Smooth muscle cell of the brain vasculature (primary cell): ENCODE measurements at regions not wholly inside any gene's neighbourhood (a gene's known extent, or its start where the extent isn't known, plus 50 kb on each side); places are given as distances from the start of the nearest gene placed in this dataset.
A peak's percentile ranks its signal among the peaks of the same experiment; 100 is the strongest.
"Not testable (repeated sequence)": the region's sequence is repeated elsewhere in the genome, so short reads cannot be mapped to it uniquely, and the experiment has no call there.

ENCODE experiments used
- DNase-seq: peaks from one replicate; pipeline ENCODE4 v3.0.0-alpha.2; 2012; ENCODE audit warnings: low read depth, low spot score

DNA sequence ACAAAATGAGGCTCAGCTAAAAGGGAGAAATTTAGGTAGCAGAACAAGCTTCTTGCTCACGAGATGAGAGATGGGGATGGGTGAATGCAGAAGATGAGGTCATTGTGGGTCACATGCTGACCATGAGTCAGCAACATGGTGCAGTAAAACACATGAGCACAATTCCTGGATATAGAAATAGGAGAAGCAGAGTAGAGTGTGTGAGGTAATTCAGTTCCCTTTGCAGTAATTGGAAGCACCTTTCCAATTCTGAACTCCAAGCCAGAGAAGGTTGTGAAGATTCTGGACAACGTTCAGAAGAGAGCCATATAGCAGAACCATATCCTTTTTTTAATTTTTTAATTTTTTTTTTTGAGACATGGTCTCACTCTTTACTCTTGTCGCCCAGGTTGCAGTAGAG, 62.0 kb upstream of the LMNTD1 start:
- DNase-seq = peak; percentile 44

DNA sequence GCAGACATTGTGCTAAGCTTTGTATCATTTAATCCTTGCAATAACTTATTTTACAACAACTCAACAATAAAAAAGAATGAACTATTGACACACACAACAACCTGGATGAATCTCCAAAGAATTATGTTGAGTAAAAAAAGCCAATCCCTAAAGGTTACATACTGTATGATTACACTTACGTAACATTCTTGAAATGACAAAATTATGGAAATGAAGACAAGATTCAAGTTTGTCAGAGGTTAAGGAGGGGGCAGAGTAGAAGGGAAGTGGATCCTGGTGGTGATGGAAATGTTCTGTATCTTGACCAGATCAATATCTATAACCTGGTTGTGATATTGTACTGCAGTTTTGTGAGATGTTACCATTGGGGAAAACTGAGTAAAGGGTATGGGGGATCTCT, 63.2 kb upstream of the LMNTD1 start:
- no peak for DNase-seq

DNA sequence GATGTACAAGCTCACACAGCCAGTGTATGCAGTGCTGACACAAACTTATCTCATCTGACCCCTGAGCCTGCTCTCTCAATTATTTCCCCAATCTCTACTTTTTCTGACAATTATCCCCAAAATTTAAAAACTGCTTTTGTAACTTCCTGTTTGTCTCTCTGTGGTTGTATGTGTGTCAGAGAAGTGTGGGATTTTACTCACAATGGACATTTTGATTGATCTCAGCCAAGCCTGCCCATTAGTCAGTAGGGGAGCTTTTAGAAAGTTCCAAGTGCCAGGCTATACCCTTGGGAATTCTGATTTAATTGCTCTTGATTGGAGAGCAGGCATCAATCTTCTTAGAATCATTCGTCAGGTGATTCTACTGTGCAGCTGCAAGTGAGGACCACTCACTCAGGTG, 64.9 kb upstream of the LMNTD1 start:
- no peak for DNase-seq

DNA sequence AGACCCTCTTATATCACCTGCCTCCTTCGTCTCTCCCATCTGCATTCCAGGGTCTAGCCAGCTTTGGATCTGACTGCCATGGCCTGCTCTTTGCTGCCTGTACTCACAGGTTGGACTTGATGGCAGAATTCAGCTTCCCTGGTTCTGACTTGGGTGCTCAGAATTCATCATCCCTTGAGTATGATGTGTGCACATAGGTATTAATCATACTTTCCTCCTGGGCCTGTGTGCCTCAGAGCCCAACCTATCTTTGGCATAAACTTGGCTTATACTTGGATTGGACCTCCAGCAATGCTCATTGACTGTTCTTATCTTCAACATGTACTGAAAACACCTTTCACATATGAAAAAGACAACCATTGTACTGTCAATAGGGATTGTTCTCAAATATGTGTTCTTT, 70.7 kb upstream of the LMNTD1 start:
- no peak for DNase-seq

DNA sequence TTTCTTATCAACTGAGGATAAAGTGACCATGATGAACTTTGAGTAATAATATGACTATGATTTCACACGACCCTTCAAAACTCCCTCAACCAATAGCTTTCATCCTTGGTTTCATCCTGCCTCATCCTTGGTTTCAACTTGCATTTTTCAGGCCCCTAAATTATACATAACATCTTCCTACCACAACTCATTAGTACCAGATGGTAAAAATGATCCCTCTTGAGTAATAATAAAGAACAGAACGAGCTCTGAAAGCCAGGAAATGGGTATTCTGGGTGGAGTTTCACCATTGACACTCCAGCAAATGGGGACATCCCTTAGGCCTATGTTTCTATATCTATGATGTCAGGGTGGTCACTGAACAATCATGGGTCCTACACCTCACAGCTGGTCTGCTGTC, 72.1 kb upstream of the LMNTD1 start:
- no peak for DNase-seq

DNA sequence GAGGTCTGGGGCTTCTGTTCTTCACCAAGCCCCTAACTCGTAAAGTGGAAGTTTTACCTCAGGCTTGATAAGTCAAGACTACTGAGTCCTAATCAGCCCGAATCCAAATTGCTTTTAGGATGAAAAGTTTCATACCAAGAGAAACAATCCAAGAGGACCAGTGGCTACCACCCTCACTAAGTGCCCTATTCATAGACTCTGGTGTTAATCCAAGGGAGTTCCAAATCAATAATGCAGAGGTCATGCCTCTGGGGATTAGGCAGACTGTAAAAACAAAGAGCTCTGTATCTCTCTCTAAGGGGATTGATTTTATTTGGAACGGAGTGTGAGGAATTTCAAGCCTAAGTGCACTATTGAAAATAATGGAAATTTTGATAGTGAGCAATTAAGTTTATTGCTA, 76.3 kb upstream of the LMNTD1 start:
- no peak for DNase-seq

DNA sequence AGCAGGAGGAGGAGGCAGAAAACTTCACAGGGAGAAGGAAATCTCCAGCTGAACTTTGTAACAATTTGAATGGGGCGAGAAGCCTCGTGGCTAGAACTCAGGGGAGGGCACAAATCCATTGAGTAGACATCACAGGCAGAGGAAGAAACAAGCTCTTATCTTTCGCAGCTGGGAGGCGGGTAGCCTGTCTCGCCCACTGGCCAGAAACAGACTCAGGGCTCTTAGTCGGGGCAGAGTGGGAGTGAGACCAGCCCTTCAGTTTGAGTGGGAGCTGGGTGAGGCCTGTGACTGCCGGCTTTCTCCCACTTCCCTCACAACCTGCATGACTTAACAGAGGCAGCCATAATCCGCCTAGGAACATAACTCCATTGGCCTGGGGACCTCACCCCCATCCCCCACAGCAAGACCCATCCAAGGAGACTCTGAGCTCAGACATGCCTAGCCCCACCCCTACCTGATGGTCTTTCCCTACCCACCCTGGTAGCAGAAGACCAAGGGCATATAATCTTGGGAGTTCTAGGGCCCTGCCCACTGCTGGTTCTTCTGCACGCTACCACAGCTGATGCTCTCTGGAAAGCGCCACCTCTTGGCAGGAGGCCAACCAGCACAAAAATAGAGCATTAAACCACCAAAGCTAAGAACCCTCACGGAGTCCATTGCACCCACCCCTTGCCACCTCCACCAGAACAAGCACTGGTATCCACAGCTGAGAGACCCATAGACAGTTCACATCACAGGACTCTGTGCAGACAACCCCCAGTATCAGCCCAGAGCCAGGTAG, 77.8 kb upstream of the LMNTD1 start:
- not testable (repeated sequence) for DNase-seq

DNA sequence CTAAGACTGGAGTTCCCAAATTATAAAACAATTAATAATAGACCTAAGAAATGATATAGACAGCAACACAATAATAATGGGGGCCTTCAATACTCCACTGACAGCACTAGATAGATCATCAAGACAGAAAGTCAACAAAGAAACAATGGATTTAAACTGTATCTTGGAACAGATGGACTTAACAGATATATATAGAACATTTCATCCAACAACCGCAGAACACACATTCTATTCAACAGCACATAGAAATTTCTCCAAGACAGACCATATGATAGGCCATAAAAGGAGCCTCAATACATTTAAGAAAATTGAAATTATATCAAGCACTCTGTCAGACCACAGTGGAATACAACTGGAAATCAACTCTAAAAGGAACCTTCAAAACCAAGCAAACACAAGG, 80.1 kb upstream of the LMNTD1 start:
- not testable (repeated sequence) for DNase-seq

DNA sequence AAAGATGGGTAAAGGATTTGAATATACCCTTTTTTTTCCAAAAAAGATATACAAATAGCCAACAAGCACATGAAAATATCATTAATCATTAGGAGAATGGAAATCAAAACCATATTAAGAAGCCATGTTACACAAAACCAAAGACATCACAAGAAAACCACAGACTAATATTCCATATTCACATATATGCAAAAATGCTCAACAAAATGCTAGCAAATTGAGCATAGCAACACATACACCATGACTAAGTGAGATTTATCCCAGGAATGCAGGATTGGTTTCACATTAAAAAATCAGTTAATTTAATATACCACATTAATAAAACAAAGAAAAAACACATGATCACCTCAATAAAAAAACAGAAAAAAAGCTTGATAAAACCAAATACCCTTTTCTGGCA, 84.7 kb upstream of the LMNTD1 start:
- no peak for DNase-seq

DNA sequence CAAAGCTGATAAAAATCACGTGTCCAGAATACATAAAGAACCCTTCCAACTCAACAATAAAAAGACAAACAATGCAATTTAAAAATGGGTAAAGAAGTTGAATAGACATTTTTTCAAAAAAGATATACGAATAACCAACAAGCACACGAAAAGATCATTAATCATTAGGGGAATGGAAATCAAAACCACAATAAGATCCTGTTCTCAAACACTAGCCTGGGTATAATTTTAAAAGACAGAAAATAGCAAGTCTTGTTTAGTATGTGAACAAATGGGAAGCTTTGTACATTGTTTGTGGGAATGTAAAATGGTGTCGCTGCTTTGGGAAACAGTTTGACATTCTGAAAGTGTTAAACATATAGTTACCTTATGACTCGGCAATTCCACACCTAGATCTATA, 86.3 kb upstream of the LMNTD1 start:
- DNase-seq = no peak

DNA sequence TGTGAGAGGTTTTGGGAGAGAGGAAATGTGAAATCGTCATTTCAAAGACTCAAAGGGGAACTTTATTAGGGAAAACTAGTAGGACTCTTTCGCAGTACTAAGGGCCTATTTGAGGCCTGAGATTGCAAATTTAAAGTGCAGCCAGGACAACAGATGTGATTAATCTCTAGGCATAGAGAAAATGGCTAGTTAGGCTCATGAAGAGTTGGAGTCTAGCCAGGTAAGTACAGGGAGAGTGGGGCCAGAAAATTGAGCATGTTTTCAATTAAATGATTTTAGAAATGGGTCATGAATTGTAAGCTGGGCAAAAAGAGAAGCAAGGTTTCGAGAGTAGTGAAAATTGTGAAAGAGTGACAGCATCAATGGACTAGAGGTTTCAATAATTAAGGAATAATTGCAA, 91.9 kb upstream of the LMNTD1 start:
- no peak for DNase-seq

DNA sequence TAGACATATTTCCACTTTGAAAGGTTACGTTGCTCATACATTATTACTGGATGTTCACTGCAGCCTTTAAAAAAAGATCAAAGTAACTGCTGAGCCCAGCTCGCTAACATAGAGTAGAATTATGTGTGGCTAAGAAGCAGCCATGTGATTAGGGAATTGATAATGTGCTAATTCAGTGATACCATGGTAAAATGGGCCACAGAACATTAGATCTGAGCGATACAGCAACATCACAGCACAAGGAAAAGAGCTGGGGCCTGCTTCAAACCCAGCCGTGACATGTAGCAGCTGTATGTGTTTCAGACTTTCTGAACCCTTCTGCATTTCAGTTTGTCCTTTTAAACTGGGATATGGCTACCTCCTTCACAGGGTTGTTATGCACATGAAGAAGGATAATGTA, 92.3 kb upstream of the LMNTD1 start:
- no peak for DNase-seq

DNA sequence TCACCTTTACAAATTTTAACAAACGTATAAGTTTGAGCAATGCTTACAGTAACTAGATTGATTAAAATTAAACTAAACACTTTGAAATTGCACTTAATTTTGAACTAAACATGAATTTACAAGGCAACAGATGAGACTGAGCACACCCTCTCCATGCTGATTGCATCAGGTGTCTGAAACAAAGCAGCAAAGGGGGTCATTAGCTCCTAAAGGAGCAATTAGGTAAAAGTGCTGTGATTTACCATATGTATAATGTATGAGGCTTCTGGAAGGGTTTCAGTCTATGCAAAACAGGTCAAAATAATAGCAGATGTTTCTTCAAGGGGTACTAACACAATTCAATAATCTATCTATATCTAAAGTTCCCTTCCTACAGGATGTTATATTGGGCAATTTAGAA, 98.8 kb upstream of the LMNTD1 start:
- no peak for DNase-seq

DNA sequence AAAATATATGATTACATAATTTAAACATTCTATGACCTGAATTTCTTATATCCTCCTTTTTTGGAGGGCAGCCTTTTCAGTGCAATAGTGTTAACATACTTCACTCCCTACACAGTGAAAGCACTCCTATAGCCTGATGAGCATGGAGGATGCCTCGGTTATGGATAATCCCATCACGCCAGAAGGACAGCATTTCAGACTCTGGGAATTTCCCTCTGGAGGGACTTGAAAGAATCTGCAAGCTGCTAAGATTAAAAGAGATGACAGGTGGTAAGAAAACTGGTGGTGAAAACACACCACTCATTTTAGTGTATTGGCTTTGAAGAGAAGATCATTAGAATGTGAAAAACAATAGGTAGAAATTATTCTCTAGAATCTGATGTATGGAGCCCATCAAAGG, 99.3 kb upstream of the LMNTD1 start:
- DNase-seq = no peak

DNA sequence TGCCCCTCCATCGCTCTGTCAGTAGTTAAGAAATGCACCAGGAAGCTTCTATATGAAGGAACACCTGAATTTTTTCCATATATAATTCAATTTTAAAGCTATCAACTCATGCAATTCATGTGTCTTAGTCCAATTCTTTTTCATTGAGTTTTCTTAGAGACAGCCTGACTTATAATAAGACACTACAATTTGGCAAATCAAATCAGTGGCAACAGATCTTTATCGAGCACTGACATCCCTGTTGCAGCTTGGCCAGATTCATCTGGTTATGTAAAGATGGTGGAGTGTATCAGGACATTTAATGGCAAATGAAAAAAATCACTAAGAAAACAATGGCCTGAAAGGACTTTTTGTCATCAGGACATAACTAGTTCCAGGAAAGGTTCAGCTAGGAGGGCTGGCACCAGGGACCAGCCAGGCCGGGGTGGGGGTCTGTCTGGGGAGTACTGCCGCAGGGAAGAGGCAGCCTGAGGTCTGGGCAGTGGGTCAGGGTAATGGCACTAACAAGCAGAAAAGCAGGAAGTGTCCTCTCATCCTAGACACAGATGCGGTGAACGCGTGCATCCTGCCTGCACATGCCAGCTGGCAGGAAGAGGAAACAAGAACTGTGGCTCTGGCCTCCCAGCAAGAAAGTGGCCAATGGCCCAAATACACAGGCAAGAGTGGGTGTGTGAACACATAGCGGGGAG, 100.5 kb upstream of the LMNTD1 start:
- DNase-seq = no peak

DNA sequence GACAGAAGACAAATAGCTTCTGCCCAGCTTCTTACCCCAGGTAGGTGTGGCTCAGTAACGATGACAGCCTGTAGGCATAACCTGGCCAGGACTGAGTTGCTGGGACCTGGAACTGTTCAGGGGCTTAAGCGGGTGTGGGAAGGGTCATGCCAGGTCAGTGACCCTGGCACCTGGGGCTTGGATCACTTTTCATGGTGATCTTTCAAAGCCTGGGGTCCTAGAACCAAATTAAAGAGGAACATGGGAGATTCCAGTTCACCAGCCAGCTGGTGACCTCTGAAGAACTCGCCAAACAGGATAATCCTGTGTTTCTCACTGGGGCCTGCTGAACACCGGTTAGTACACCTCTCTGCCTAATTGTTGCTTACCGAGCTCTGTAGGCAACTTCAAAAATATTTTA, 102.6 kb upstream of the LMNTD1 start:
- no peak for DNase-seq

DNA sequence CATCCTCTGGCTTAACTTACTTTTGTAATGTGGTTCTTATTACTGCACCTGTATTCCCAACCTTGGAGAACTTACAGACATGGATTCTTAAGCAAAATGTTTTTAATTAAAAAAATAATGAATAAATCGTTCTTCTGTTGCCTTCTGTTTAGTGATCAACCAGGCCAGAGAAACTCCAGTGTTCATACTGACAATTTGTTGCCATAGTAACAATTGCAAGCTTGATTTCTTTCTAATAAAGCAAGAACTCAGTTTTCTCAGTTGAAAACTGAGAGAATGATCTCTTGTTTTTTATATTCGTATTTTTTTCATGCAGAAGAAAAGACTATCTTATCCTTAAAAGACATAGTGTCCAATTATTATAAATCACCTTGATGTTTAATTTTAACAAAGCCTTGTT, 106.5 kb upstream of the LMNTD1 start:
- DNase-seq = no peak

DNA sequence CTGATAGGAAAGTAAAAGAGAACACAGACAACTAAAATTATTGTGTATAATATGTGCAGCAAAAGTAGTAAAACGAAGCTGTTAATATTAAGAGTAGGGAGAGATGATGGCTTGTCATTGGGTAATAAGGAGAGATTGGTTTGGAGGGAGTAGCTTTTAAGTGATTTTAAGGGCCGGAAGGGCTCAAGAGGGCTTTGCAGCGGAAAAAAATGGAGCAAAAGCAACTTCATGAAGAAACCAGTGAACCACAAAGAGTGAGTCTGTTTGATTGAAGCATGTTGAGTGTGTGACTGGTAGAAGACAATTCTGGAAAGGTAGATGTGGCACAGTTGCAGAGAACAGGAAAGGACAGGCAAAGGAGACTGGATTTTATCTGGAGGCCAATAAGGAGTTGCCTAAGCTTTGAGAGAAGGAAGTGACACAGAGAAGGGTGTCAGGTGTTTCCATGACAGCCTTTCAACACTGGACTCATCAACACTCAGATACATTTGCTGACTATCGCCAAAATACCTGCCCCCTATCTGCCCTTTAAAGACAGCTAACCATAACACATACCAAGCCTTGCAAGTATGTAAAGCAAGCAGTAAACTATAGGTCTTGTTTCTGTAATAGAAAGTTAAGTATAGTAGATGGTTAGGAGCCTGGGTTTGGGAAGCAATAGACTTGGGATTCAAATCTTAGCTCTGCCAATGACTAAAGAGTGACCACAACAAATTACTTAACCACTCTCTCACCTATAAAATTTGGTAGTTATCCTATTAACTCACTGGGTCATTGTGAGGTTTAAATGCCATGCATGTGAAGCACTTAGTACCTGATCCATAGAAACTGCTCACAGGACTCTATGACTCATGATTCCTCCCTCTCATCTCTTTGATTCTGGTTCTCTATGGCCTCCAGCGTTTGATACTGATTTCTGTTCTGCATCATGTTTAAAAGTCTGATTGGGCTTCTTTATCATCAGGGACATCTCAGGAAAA, 117.3 kb upstream of the LMNTD1 start:
- DNase-seq = no peak

DNA sequence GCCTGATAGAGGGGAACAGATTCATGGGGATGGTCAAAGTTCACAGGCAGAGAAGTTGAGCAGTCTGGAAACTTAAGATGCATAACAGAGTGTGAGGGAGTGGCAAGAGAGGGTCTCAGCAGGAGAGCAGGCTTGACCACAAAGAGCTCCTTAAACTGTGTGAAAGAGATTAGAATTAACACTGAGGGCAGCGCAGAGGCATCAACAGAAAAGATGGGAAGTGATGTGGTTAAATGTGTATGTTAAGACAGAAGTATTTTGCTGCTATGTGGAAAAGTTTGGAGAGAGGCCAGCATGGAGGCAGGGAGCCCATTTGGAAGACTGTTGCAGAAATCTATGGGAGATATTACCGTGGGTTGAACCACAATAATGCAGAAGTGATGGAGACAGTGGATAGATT, 122.7 kb upstream of the LMNTD1 start:
- DNase-seq = no peak

DNA sequence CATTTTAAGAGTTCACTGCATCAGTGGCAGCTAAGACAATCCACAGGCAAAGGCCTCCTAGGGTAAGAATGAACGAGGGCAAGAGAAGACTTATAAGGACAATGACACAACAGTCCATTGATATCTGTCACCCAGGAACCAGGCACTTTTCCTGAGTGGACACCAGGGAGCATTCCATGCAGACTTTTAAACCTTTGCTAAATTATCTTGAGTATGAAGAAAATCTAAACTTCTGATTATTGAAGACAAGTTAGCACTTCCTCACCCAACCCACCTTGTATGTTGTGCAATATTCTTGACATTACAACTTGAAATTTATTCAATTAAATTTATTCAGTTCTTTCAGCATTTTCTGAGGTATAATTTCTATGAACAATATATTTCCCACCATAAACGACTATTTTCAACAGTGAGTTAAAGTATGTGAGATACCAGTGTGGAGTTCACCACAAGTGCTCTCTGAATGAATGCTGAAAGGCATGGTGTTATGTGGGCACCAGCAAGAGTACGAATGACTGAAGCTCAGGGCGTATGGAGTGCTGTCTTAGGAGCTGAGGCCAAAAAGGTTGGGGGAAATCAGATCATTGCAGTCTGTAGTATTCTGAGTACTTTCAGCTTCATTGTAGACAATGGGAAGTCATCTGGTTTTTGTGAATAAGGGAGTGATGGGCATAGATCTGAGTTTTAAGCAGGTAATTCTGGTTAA, 124.3 kb upstream of the LMNTD1 start:
- DNase-seq = no peak

DNA sequence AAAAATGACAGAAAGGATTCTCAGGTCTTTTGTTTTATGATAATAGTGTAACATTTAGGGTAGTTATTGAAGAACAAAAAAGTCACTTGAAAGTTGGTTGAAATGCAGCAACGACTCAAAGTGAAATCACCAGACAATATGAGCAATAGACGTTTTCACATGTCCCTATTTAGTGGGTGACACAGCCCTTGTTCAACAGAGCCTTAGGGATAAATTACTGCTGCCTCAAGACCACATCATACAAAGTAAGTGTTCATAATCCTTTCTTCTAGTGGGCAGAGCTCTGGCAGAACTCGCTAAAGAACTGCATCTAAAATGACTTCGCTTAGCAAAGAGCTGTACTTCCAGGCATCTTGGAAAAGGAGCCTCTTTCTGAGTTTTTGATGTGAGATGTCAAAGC, 128.5 kb upstream of the LMNTD1 start:
- DNase-seq = no peak

DNA sequence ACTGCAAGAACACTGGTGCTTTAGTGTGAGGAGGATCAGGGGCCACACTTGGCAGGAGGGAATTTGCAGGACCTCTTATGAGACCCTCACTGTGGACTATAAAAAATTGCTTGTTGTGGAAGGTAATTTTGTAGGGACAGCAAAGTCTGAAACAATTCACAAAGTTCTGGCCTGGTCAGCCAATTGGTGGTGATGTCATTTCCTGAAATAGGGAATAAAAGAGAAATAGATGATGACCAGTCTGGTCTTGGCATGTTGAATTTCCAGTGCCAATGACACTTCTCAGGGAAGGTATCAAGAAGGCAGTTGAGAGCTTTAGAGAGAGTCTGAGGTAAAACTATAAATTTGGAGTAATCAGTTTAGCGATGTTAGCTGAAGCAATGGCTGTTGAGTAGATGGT, 129.3 kb upstream of the LMNTD1 start:
- no peak for DNase-seq
